Tibial nerve (tissue), 3 donors: ENCODE measurements at regions not wholly inside any gene's neighbourhood (a gene's known extent, or its start where the extent isn't known, plus 50 kb on each side); places are given as distances from the start of the nearest gene placed in this dataset.

Source experiments
- POLR2A ChIP-seq, 2 donors: fragments of 450-650 bp; IDR thresholded peaks; one replicate each; pipeline ENCODE4 v1.6.1; 2017; ENCODE audit warnings: antibody characterized with exemption in 2 of 2, mild to moderate bottlenecking in 2 of 2, moderate library complexity in 2 of 2
- TF ChIP-seq, protein P1 (sequence below), 5 experiments: fragments of 200-600 bp in 3 of 5; fragments of 450-650 bp in 2 of 5; sonication (generic) in 3 of 5; IDR thresholded peaks; one replicate each; pipeline ENCODE4 v1.5.1; 2016 to 2019; ENCODE audit warnings: antibody characterized with exemption in 5 of 5, mild to moderate bottlenecking in 3 of 5, moderate library complexity in 2 of 5

DNA sequence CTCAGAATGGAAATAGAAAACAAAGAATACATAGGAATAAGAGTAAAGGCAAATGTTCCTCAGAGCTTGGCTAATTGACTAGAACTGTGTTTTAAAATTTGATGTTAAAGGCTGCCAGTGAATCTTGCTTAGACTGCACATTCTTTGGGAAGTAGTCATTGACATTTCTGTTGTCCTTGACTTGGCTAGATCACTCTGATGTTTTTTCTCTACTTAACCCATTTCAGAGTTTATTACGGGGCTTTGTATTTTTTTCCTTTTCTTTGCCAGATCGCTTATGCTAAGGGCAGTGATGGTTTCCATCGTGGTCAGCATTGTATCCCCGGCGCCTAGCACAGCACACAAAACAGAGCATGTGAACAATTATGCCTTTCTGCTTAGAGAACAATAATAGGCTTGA is 1126.7 kb upstream of the CDH9 start:
- TF ChIP-seq POLR2A (IDR thresholded peaks at IDR 0.05), result no peak
- TF ChIP-seq, protein P1, sequence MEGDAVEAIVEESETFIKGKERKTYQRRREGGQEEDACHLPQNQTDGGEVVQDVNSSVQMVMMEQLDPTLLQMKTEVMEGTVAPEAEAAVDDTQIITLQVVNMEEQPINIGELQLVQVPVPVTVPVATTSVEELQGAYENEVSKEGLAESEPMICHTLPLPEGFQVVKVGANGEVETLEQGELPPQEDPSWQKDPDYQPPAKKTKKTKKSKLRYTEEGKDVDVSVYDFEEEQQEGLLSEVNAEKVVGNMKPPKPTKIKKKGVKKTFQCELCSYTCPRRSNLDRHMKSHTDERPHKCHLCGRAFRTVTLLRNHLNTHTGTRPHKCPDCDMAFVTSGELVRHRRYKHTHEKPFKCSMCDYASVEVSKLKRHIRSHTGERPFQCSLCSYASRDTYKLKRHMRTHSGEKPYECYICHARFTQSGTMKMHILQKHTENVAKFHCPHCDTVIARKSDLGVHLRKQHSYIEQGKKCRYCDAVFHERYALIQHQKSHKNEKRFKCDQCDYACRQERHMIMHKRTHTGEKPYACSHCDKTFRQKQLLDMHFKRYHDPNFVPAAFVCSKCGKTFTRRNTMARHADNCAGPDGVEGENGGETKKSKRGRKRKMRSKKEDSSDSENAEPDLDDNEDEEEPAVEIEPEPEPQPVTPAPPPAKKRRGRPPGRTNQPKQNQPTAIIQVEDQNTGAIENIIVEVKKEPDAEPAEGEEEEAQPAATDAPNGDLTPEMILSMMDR (IDR thresholded peaks at IDR 0.05), result no peak
